C4-2B (cell line): ENCODE measurements at regions not wholly inside any gene's neighbourhood (a gene's known extent, or its start where the extent isn't known, plus 50 kb on each side); places are given as distances from the start of the nearest gene placed in this dataset.

Experiments
- ZFX ChIP-seq: fragments of 450-650 bp; IDR thresholded peaks from 2 replicates; pipeline ENCODE4 v1.6.1; 2017
- TF ChIP-seq, protein P1 (sequence below): fragments of 450-650 bp; conservative IDR thresholded peaks from 2 replicates; pipeline ENCODE4 v1.5.1; 2017; ENCODE audit warnings: mild to moderate bottlenecking

DNA sequence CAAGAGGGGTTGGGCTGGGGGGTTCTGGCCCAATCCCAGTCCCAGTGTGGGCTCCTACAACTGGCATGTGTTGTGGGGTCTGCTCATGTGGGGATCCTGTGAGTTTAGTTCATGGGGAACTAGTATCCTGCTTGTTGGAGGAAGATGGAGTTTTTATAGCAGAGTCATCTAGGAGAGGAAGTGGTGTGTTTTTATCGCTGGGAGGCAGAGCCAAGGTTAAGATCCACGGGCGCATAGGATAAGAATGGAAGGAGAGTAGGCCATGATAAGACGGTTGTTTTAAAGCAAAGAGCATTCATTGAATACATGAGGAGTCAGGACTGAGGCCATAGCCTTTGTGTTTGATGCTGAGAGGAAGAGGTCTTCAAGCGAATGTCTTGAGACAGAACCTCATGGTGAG, 211.6 kb upstream of the COBL start:
- TF ChIP-seq, protein P1, sequence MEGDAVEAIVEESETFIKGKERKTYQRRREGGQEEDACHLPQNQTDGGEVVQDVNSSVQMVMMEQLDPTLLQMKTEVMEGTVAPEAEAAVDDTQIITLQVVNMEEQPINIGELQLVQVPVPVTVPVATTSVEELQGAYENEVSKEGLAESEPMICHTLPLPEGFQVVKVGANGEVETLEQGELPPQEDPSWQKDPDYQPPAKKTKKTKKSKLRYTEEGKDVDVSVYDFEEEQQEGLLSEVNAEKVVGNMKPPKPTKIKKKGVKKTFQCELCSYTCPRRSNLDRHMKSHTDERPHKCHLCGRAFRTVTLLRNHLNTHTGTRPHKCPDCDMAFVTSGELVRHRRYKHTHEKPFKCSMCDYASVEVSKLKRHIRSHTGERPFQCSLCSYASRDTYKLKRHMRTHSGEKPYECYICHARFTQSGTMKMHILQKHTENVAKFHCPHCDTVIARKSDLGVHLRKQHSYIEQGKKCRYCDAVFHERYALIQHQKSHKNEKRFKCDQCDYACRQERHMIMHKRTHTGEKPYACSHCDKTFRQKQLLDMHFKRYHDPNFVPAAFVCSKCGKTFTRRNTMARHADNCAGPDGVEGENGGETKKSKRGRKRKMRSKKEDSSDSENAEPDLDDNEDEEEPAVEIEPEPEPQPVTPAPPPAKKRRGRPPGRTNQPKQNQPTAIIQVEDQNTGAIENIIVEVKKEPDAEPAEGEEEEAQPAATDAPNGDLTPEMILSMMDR = no peak
- no peak for TF ChIP-seq ZFX
